ENCODE measurements at regions not wholly inside any gene's neighbourhood (a gene's known extent, or its start where the extent isn't known, plus 50 kb on each side); places are given as distances from the start of the nearest gene placed in this dataset.

DNA sequence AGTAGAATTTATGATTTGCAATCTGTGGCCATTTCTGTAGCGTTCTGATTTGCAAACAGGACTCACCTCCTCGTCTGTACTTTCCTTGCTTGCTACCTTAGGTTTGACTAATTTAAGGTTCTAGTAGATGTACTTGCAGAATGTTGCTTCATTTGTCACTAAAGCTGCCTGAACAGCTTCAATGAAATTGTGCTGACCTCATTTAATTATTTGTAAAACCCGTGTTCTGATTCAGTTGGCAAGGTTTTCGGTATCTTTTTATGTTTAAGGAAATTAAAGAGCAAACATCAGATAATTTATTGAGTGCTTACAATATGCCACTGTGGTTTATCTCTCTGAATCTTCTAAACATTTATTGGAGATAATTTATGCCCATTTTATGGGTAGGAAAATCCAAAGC, 284.9 kb upstream of the EEF2KMT start:
- in situ Hi-C loops (cut with MboI; ENCODE audit: low sequenced_read_pairs): no loop called here

DNA sequence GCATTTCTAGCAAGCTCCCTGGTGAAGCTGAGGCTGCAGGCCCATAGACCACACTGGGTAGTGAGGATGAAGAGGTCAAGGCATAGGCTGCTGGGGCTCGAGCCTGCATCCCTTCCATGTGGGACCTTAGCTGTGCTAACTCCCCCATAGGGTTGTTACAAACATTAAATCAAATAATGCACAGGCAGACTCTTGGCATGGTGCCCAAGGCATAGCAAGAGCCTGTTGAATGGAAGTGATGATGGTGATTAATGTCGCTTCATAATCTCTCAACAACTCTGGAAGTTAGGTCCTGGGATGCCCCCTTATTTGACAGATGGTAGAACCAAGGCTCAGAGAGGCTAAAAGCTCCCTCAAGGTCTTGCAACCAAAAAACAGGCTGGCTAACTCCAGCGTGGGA, 283.9 kb upstream of the EEF2KMT start:
- in situ Hi-C loops (cut with MboI; ENCODE audit: low sequenced_read_pairs): no loop called here

DNA sequence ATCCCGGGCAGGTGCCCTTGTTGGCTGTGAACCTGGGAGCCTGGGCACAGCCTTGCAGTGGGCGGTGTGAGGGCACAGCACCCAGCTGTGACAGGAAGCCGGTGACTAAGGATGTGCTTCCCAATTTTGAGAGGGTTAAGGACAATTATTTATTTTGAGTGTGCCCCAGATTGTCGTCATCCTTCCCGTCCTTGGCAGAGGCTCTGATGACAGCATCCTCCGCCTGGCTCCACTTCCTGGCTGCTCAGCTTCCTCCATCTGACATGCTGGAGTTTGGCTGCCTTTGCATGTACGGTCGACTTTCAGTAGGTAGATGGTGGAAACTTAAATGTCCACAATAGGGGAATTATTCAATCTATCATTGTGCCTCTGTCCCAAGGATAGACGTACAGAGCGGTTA, 282.4 kb upstream of the EEF2KMT start:
- in situ Hi-C loops (cut with MboI; ENCODE audit: low sequenced_read_pairs): no loop called here

DNA sequence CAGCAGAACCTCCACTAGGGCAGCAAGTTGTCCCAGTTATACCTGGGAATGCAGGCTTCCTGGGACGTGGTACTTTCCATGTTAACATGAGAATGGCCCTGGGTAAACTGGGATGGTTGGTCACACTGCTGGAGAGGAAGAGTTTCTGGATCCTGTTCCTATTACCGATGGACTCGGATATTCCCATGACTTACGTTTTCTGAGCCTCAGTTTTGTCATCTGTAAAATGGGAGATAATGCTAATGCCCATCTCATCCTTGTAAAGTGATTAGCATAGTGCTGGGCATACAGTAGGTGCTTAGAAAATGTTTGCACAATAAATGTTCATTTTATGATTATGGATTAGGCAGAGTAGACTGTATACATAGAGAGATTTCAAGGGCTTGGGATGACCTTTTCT, 280.9 kb upstream of the EEF2KMT start:
- in situ Hi-C loops (cut with MboI; ENCODE audit: low sequenced_read_pairs): no loop called here

DNA sequence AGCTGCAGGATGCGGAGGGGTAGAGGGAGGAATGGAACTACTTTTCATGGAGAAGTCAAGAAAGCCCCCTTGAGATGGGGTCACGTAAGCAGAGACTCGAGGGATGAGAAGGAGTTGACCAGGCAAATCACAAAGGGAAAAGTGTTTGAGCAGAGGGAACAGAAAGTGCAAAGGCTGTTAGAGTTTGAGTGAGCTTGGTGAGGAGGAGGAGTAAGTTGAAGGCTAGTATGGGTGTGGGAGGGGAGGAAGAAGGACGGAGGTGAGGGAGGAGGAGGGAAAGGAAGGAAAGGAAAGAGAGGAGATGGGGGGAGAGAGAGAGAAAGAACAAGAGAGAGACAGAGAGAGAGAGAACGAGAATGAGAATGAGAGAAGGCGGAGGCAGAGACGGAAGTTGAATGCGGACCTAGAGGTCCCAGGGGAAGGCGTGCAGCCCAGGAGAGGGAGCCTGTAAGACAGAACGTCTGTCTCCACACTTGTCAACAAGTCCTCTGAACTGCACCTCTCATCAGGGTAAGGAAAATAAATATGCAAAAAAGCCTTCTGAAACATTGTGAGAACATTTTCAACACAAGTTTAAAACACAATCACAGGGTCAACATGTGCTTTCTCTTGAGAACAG, 279.8 kb upstream of the EEF2KMT start:
- in situ Hi-C loops (cut with MboI; ENCODE audit: low sequenced_read_pairs): no loop called here

DNA sequence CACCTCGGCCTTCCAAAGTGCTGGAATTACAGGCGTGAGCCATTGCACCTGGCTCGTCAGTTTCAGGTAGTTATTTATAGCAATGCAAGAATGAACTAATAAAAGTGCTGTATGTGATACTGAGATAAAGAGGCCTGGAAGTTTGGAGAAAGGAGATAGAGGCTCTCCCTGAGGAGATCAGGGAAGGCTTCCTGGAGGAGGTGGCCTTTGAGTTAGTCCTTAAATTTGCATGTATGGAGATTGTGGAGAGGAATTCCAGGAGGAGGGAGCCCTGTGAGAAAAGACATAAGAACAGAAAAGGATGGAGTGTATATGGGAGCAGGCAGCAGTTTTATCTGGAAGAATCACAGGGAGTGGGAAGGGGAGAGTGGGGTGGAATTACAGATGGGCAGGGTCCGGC, 276.6 kb upstream of the EEF2KMT start:
- in situ Hi-C loops (cut with MboI; ENCODE audit: low sequenced_read_pairs): no loop called here

DNA sequence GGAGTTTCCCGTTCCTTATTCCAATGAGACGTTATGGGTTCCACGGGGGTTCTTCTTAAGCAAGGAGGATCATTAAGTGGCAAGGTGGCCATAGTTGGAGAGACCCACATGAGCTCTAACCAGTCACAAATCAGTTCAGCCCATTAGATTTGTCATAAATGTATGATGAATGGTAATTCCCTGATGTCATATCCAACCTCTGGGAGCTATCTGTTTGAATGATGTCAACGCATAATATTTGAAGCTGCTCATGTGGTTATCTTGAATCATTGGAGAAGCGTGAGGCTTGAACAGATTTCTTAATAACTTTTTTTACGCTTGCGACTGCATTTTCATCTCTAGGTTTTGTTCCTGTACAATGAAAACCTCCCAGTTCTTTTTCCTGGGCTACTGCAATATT, 270.4 kb upstream of the EEF2KMT start:
- in situ Hi-C loops (cut with MboI; ENCODE audit: low sequenced_read_pairs): no loop called here

DNA sequence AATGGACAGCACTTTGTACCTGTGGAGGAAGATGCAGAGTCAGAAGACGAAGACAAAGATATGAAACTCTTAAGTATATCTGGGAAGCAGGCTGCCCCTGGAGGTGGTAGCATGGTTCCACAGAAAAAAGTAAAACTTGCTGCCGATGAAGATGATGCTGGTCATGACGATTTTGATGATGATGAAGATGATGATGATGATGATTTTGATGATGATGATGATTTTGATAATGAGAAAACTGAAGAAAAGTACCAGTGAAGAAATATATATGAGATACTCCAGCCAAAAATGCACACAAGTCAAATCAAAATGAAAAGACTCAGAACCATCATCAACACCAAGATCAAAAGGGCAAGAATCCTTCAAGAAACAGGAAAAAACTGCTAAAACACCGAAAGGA, 268.5 kb upstream of the EEF2KMT start:
- in situ Hi-C loops (cut with MboI; ENCODE audit: low sequenced_read_pairs): no loop called here

DNA sequence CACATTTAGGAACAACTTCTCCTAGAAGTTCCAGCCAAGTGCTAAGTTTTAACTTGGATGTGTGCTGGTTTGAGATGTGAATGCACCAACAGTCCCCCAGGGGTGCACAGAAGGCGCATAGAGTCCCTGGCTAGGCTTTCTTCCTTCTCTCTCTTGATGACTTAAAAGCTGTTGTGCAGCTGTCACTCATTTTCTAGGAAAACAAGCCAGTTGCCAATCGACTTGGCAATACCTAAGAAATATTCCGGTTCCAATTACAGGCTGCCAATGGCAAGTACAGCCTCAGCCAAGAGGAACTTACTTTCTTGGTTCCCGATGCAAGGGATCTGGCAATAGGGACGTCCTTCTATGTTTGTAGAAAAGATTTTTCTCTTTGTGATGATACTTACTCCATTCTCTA, 266.6 kb upstream of the EEF2KMT start:
- in situ Hi-C loops (cut with MboI; ENCODE audit: low sequenced_read_pairs): no loop called here

DNA sequence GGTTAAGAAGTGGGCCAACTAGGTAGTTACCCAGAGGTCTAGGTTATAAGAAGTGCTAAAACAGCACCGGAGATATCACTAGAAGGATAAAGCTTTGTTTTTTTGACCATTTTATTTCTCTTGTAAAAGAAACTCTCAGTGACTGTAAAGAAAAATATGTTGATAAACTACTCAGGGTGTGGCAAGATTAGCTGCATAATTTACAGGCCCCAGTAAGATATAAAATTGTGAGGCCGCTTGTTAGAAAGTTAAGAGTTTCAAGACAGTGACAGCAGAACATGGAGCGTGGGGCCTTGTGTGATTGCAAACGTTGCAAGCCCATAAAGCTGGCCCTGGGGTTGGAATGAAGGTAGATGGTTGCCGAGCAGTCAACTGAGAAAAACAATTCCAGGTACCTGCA, 263.7 kb upstream of the EEF2KMT start:
- in situ Hi-C loops (cut with MboI; ENCODE audit: low sequenced_read_pairs): no loop called here

DNA sequence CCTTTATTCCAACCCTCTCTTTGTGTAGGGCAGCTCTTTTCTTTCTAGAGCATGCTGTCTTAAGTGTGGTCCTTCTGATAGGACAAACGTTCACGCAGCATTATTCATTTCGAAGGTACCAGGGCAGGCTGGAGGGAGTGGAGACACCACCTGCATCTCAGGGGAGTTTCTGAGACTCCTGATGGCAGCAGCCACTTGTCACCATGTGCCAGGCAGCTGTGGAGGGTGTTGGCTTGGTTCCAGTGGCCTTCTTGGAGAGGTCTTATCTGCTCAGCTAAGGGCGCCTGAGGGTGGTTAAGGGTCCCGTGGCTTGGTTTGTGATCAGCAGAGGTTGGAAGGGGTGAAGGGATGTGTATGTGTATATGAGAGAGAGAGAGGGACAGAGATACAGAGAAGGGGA, 257.1 kb upstream of the EEF2KMT start:
- in situ Hi-C loops (cut with MboI; ENCODE audit: low sequenced_read_pairs): no loop called here

DNA sequence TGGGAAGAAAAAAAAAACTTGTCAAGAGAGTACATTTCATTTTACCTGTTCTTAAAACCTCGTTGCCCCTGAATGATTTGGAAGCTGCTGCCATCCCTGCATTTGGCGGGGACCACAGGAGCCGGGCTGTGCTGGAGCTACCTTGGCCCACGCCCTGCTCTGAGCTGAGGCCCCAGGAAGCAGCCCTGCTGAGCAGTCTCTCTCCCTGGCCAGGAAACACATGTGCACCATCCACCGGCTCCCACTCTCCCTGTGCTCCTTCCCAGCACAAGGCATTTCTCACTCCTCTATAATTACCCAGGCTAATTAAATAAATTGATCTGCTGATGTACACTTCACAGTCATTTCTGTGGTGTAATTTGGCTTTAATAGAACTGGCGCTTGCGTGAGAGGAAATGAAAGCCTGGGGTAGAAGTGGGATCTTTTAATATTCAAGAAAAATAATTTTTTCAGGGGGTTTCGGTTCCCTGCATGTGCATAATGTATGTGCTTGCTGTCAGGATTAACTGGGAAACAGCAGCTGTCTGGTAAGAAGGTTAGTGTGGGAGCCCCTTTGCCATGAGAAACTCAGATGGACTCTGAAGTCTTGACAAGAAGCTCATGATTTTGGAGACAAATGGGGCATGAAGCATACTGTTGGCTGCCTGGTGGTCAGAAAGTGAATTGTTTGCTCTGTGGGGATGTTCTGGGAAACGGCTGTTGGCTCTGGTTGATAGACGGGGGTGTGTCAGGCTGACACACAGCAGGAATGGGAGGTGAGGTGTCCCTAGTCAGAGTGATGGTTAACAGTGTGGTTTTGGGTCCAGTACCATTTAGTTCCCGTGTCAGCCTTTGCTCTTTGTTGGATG, 252.3 kb upstream of the EEF2KMT start:
- in situ Hi-C loops (cut with MboI; ENCODE audit: low sequenced_read_pairs): no loop called here

DNA sequence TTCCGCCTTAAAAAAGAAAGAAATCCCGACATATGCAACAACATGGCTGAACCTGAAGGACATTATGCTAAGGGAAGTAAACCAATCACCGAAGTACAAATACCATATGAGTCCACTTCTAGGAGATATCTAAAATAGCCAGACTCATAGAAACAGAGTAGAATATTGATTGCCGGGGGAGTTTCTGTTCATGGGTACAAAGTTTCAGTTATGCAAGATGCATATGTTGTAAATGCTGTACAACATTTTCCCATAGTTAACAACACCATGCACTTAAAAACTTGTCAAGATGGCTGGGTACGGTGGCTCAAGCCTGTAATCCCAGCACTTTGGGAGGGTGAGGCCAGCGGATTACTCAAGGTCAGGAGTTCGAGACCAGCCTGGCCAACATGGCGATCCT, 251.5 kb upstream of the EEF2KMT start:
- in situ Hi-C loops (cut with MboI; ENCODE audit: low sequenced_read_pairs): no loop called here

DNA sequence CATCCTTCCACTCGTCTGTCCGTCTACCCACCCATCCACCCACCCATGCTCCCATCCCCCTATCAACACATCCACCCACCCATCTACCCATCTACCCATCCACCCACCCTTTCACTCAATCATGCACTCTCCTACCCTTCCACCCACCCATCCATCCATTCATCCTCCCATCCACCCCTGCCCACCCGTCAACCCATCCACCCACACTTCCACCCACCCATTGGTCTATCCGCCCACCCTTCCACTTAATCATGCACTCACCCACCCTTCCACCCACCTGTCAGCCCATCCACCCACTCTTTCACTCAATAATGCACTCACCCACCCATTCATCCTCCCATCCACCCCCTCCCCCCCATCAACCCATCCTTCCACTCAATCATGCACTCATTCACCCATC, 250.0 kb upstream of the EEF2KMT start:
- in situ Hi-C loops (cut with MboI; ENCODE audit: low sequenced_read_pairs): no loop called here

DNA sequence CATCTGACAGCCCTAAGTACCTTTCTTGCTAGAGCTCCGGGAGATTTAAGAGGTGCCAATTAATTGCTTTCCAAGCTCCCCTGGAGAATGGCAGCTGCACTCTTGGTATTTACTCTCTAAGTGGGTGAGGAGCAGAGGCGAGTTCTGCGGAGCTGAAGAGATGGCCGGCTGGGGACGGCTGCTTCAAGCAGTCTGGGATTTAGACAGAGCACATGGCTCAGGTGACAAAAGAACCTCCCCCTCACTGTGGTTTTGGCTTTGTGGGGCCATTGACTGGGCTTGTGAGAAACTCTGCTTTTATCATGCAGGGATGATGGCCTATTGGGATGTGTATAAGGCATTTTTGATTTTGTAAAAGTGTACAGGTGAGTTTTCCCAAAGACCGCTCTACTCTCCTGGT, 239.3 kb upstream of the EEF2KMT start:
- in situ Hi-C loops (cut with MboI; ENCODE audit: low sequenced_read_pairs): no loop called here

DNA sequence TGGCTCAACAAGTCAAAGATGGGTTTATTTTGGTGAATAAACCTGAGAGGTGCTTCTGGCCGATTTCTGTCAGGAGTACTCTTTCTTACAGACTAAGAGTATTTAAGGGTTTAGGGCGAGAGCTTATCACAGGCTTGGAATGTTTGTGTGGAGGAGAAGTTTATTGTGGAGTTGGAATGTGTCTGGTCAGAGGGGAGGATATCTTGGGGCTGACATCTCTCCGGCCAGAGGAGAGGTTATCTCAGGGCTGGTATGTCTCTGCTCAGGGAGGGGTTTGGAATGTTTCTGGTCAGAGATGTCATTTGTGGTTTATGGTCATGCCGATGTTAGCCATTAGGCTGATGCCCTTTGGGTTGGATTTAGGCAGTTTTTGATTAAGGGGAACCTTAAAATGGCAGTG, 236.4 kb upstream of the EEF2KMT start:
- in situ Hi-C loops (cut with MboI; ENCODE audit: low sequenced_read_pairs): no loop called here

DNA sequence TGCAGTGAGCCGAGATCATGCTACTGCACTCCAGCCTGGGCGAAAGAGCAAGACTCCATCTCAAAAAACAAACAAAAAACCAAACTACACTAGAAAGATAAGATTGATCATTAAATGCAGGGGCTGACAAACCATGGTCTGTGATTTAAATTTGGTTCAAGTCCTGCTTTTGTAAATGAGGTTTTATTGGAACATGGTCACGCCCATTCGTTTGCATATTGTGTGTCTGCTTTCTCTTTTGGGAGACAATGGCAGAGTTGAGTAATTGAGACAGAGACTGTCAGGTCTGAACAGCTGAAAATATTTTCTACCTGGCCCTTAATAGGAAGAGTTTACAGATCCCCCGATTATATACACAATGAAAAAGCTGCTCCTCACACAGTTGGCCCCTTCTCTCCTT, 235.5 kb upstream of the EEF2KMT start:
- in situ Hi-C loops (cut with MboI; ENCODE audit: low sequenced_read_pairs): no loop called here

DNA sequence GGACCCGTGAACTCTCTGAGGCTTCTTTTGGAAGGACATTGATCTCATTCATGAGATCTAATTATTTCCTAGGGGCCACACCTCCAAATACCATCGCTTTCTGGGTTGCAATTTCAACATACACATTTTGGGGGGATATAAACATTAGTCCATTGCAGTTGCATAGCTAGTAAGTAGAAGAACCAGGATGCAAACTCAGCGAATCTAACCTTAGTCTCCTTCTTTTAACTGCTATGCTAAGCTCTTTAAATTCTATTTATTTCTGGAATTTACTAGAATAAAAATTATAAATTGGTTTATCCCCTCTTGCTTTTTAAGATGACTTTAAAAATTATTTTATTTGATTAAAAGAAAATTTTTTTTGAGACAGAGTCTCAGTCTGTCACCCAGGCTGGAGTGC, 232.5 kb upstream of the EEF2KMT start:
- in situ Hi-C loops (cut with MboI; ENCODE audit: low sequenced_read_pairs): no loop called here

DNA sequence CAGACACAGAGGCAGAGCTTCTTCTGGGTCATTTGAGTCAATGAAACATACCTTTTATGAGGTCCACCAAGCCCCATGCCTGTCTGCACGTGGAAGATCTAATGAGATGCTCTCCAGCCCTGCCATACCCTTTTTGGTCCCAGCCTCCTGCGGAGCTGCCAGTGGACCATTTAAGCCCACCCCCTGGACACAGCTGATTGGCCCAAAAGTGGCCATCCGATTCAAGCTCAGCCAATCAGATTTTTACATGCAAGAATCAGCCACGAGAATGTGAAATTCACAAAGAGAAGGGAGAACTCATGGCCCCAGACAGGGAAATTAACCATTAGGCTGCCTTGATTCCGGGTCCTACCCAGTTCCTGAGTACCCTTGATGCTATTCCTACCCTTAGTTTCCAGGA, 231.0 kb upstream of the EEF2KMT start:
- in situ Hi-C loops (cut with MboI; ENCODE audit: low sequenced_read_pairs): no loop called here

DNA sequence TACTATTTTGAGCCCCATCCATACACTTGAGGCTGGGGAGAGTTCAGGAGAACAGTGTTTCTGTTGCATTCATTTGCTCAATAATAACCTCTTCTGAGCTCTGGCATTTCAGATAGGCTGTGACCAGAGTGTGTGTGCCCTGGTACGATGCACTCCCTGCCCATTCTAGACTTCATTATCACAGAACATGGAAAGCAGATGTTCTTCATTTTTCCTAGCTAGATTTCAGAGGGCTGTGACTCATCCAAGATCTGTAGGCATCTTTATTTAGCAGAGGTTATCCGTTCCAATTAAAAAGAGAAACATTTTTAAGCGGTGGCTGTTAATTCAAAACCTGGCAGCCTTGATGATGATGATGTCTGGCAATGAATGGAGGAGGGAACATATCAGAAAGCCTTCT, 228.8 kb upstream of the EEF2KMT start:
- in situ Hi-C loops (cut with MboI; ENCODE audit: low sequenced_read_pairs): no loop called here

DNA sequence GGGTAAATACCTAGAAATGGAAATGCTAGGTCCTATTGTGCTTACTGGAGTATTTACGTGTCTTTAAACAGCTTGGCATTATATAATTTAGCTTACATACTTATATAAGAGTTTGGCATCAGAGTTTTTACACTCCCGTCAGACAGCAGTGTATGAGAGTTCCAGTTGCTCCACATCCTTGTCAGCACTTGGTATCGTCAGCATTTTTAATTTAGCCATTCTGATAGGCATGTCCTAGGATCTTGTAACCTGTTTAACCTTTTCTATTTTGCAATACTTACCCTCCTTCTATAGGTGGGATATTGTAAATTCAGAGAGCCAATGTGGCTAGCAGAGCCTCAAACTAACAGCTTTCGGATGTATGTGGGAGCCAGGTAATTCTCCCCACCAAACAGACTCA, 228.3 kb upstream of the EEF2KMT start:
- in situ Hi-C loops (cut with MboI; ENCODE audit: low sequenced_read_pairs): no loop called here

DNA sequence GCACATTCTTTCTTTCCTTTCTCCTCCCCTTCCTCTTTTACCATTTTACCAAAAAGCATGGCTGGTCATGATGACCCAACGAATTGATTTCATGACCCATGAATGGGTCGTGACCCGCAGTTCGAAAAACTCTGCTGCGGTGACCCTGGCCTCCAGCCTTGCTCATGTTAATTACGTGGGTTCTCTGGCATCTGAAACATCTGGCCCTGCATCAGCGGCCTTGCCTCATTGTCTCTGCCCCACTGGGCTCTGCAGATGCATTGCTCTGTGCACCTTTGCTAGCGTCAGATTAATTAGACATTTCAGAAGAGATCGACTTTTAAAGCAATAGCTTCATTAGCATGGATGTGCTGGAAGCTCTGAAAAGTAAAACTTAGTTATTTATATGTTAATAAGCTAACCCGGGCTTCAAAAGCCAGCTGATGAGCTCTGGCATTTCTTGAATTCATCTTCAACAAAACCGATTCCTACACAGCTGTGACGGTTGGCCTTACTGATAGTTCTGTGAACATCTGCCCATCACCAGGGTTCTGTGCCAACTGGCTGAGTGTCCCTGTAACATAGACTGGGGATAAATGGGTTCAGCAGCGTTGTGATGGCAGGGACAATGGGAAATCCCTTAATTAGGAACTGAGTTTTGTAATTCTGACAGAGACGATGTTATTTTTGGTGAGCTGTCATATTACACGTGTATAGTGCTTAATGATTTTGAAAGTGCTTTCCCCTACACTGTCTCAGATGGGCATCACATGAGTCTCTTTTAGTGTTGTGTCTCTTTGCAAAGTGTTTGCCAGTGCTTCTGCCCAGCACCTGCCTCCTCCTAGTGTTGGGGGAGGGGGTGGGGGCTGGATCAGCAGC, 225.9 kb upstream of the EEF2KMT start:
- in situ Hi-C loops (cut with MboI; ENCODE audit: low sequenced_read_pairs): no loop called here

All from HL-60/S4 (cell line).